Kidney epithelial cell (primary cell): ENCODE measurements at regions not wholly inside any gene's neighbourhood (a gene's known extent, or its start where the extent isn't known, plus 50 kb on each side); places are given as distances from the start of the nearest gene placed in this dataset.

Source experiments
- DNase-seq: peaks from one replicate; pipeline ENCODE4 v3.0.0-alpha.2; 2010; ENCODE audit warnings: low read depth
- H3K27me3 ChIP-seq: 2 replicates; pipeline ENCODE4 v1.6.0; 2011; ENCODE audit warnings: low read length; ENCODE audit not compliant: control insufficient read depth, insufficient read depth
- H3K36me3 ChIP-seq: 2 replicates; pipeline ENCODE4 v1.5.1; 2011; ENCODE audit warnings: low read length; ENCODE audit not compliant: control insufficient read depth, insufficient read depth
- H3K4me3 ChIP-seq: 2 replicates; pipeline ENCODE4 v1.5.1; 2011; ENCODE audit warnings: low read depth, mild to moderate bottlenecking, control low read depth, low read length
- TF ChIP-seq, protein P1 (sequence below): IDR thresholded peaks from 2 replicates; pipeline ENCODE4 v1.5.1; 2011; ENCODE audit warnings: mild to moderate bottlenecking, moderate library complexity, low read length, control low read depth, inconsistent platforms; ENCODE audit not compliant: insufficient read depth, poor library complexity, severe bottlenecking

DNA sequence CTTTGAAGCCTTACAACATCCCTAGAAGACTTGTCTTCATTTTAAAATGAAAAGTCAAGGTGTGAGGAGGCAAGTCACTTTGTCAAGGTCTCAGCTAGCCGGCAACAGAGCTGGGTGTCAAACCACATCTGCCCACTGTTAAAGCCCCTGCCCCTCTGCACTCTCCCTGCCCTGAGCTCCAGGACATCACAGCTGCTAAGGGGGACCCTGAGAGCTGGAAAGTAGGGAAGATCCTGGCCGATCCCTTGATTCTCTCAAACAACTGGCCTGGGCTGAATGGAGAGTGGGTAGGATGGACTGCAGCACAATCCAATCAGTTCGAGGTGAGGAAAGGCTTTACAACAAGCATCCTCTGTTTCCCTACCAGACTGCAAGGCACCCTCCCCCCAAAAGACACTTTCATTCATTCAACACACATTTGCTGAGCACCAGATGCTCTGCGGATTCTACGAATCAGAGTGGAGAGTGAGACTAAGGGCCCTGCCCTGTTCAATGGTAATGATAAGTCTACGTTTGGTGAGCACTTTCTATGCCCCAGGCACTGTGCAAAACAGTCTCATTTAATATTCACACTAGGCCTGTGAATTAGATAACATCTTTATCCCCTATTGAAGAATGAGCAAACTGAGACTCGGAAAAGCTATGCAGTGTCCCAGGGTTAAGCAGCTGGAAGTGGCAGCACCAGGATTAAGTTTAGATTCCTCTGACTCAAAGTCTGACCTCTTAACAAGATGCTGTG, 148.1 kb downstream of the HERPUD2 start:
- TF ChIP-seq, protein P1, sequence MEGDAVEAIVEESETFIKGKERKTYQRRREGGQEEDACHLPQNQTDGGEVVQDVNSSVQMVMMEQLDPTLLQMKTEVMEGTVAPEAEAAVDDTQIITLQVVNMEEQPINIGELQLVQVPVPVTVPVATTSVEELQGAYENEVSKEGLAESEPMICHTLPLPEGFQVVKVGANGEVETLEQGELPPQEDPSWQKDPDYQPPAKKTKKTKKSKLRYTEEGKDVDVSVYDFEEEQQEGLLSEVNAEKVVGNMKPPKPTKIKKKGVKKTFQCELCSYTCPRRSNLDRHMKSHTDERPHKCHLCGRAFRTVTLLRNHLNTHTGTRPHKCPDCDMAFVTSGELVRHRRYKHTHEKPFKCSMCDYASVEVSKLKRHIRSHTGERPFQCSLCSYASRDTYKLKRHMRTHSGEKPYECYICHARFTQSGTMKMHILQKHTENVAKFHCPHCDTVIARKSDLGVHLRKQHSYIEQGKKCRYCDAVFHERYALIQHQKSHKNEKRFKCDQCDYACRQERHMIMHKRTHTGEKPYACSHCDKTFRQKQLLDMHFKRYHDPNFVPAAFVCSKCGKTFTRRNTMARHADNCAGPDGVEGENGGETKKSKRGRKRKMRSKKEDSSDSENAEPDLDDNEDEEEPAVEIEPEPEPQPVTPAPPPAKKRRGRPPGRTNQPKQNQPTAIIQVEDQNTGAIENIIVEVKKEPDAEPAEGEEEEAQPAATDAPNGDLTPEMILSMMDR, result no peak
- H3K27me3 ChIP-seq, result peaks cover 7% of the 10 kb centered on the region
- DNase-seq, result no peak
- H3K4me3 ChIP-seq, result no peak overlapping the region
- H3K36me3 ChIP-seq, result no peaks in the 10 kb centered on the region

DNA sequence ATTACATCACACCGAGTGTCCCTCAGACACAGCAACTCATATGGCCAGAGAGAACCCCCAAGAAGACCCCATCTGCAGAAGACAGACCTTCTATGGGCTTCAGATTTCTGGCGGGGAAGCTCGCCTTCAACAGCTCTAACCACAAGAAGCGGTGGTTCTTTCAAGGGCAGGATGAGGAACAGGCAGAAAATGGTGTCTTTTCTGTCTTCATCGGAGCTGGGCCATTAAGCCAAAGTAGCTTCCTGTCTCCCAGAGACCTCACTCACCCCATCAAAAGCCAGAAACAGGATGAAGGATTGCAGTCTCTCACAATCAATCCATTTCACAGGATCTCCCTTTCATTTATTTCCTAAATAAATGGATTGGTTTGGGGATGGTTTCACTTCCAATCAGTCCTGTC, 149.1 kb downstream of the HERPUD2 start:
- Histone ChIP-seq H3K4me3 (no peak overlapping the region), H3K36me3 (no peaks in the 10 kb centered on the region), H3K27me3 (peaks cover 7% of the 10 kb centered on the region)
- TF ChIP-seq, protein P1, result no peak
- DNase-seq, result no peak

DNA sequence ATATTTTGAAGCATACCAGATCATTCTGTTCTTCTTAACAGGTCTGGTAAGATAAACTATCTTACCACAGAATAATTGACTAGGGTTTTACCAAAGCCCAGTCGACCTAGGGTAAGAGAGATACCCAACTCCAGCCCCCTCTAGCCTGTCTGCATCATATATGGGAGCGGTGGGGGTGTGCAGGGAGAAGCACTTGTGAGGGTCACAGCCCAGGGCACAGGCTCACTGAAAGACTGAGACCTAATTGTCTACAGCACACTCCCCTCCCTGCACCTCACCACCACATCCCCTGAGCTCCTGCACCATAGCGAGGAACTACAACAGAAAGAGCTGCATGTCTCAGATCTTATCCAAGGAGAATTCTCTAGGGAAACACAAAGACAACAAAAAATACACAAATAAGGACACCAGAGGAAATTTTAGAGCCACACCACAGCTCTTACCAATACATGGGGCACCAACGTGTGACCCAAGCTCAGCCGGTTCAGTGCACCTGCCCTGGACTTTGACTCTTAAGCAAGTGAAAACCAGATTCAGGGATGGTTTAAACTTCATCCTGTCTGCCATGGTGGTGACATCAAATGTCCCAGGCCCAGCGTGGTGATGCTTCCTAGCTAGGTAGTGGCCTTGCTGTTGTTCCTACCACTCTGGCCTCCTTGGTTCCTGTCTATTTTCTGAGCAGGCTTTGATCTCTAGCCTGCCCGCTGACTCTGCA, 150.8 kb downstream of the HERPUD2 start:
- Histone ChIP-seq H3K27me3 (peaks cover 7% of the 10 kb centered on the region), H3K4me3 (no peak overlapping the region), H3K36me3 (no peaks in the 10 kb centered on the region)
- no peak for DNase-seq
- TF ChIP-seq, protein P1, result no peak

- peak; percentile 4 for DNase-seq
- peak overlapping the region; percentile 35 for H3K4me3 ChIP-seq
- TF ChIP-seq, protein P1, result peak; percentile 94
- H3K36me3 ChIP-seq, result no peaks in the 10 kb centered on the region
- H3K27me3 ChIP-seq, result no peaks in the 10 kb centered on the region
These were observed 157.6 kb downstream of the HERPUD2 start for GRCh38 chr7:35537067-35538023.

DNA sequence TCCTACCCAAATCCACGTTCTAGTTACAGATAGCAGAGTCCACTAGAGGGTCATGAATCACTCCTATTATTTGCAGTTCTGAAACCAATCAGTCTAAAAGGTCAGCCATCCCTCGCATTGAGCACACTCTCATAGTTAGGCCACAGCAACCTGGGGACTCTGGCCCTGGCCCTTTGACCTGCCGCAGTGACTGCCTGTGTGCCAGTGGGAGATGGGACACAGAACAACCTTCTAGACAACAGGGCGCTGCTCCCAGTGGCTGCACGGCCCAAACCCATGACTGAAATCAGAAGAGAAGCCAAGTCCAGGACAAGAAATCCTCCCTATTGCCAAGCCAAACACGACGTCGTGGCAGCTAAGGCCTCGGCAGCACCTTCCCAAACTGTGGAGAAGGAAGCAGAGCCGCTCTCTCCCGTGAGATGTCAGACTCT, 158.5 kb downstream of the HERPUD2 start:
- DNase-seq, result no peak

More for the DNA sequence above, 158.5 kb downstream of the HERPUD2 start:
- Histone ChIP-seq H3K36me3 (no peaks in the 10 kb centered on the region), H3K4me3 (no peak overlapping the region), H3K27me3 (no peaks in the 10 kb centered on the region)
- TF ChIP-seq, protein P1, result no peak
